GM12874 (cell line): ENCODE measurements at regions not wholly inside any gene's neighbourhood (a gene's known extent, or its start where the extent isn't known, plus 50 kb on each side); places are given as distances from the start of the nearest gene placed in this dataset.

ENCODE experiments used
- CTCF ChIP-seq: IDR thresholded peaks from 2 replicates; pipeline ENCODE4 v1.5.1; 2011; ENCODE audit warnings: low read depth, mild to moderate bottlenecking, control low read depth, low read length, moderate library complexity; ENCODE audit not compliant: insufficient read depth

GRCh38 chr1:187733232-187733631 lies 904.5 kb downstream of the PLA2G4A start:
- TF ChIP-seq CTCF, result no peak

GRCh38 chr1:187734427-187734826 lies 905.7 kb downstream of the PLA2G4A start:
- TF ChIP-seq CTCF, result no peak

GRCh38 chr1:187744665-187745064 lies 915.9 kb downstream of the PLA2G4A start:
- TF ChIP-seq CTCF, result no peak

- TF ChIP-seq CTCF, result no peak
These were observed 926.8 kb downstream of the PLA2G4A start for GRCh38 chr1:187755536-187755935.

GRCh38 chr1:187759825-187760333 lies 931.1 kb downstream of the PLA2G4A start:
- no peak for TF ChIP-seq CTCF

GRCh38 chr1:187762118-187762517 lies 933.4 kb downstream of the PLA2G4A start:
- no peak for TF ChIP-seq CTCF

- TF ChIP-seq CTCF, result no peak
These were observed 934.7 kb downstream of the PLA2G4A start for GRCh38 chr1:187763465-187763864.
